Parathyroid adenoma (tissue), 2 donors: ENCODE measurements at regions not wholly inside any gene's neighbourhood (a gene's known extent, or its start where the extent isn't known, plus 50 kb on each side); places are given as distances from the start of the nearest gene placed in this dataset.
"Not testable (repeated sequence)": the region's sequence is repeated elsewhere in the genome, so short reads cannot be mapped to it uniquely, and the experiment has no call there.

Experiments used
- H2AFZ ChIP-seq: fragments of 300-600 bp; sonication (generic); one replicate; pipeline ENCODE4 v1.7.0; 2017; ENCODE audit warnings: antibody characterized with exemption, mild to moderate bottlenecking
- H3K27ac ChIP-seq: fragments of 300-600 bp; sonication (generic); one replicate; pipeline ENCODE4 v1.7.0; 2017
- H3K27me3 ChIP-seq: fragments of 300-600 bp; sonication (generic); one replicate; pipeline ENCODE4 v1.7.0; 2017; ENCODE audit warnings: low read length; ENCODE audit not compliant: control insufficient read depth, insufficient read depth
- H3K36me3 ChIP-seq: fragments of 300-600 bp; sonication (generic); one replicate; pipeline ENCODE4 v1.7.0; 2017; ENCODE audit warnings: low read length; ENCODE audit not compliant: control insufficient read depth, insufficient read depth
- H3K4me1 ChIP-seq: fragments of 300-600 bp; sonication (generic); one replicate; pipeline ENCODE4 v1.7.0; 2017; ENCODE audit warnings: control low read depth
- H3K4me2 ChIP-seq: fragments of 300-600 bp; sonication (generic); one replicate; pipeline ENCODE4 v1.7.0; 2017; ENCODE audit warnings: low read length
- H3K4me3 ChIP-seq: fragments of 300-600 bp; sonication (generic); one replicate; pipeline ENCODE4 v1.7.0; 2017; ENCODE audit warnings: low read depth, low read length
- H3K79me2 ChIP-seq: fragments of 300-600 bp; sonication (generic); one replicate; pipeline ENCODE4 v1.7.0; 2017; ENCODE audit warnings: control low read depth
- H3K9ac ChIP-seq: fragments of 300-600 bp; sonication (generic); one replicate; pipeline ENCODE4 v1.7.0; 2017; ENCODE audit warnings: mild to moderate bottlenecking
- H3K9me3 ChIP-seq: fragments of 300-600 bp; sonication (generic); one replicate; pipeline ENCODE4 v1.7.0; 2017; ENCODE audit warnings: low read length; ENCODE audit not compliant: control insufficient read depth
- CTCF ChIP-seq: fragments of 300-600 bp; sonication (generic); IDR thresholded peaks from one replicate; pipeline ENCODE4 v1.7.0; 2017; ENCODE audit warnings: antibody characterized with exemption, mild to moderate bottlenecking
- donor health status: primary hyperparathyroidism.

- H3K4me3 ChIP-seq = no peak overlapping the region
- no peaks in the 10 kb centered on the region for H3K27me3 ChIP-seq
- no peak overlapping the region for H3K4me2 ChIP-seq
- H3K79me2 ChIP-seq = no peaks in the 10 kb centered on the region
- H2AFZ ChIP-seq = no peak overlapping the region
- H3K9me3 ChIP-seq = no peaks in the 10 kb centered on the region
- TF ChIP-seq CTCF = no peak
- H3K9ac ChIP-seq = no peak overlapping the region
- H3K4me1 ChIP-seq = no peaks in the 10 kb centered on the region
- no peaks in the 10 kb centered on the region for H3K36me3 ChIP-seq
- no peak overlapping the region for H3K27ac ChIP-seq
Observed at GRCh38 chr2:176794392-176794791, 418.2 kb upstream of the HNRNPA3 start.

- TF ChIP-seq CTCF = no peak
- Histone ChIP-seq H3K27me3 (no peaks in the 10 kb centered on the region), H3K4me2 (no peak overlapping the region), H3K9me3 (no peaks in the 10 kb centered on the region), H3K79me2 (no peaks in the 10 kb centered on the region), H3K4me1 (no peaks in the 10 kb centered on the region), H3K9ac (no peak overlapping the region), H3K27ac (no peak overlapping the region), H3K4me3 (no peak overlapping the region), H3K36me3 (no peaks in the 10 kb centered on the region), H2AFZ (no peak overlapping the region)
Observed at GRCh38 chr2:176795823-176796222, 416.8 kb upstream of the HNRNPA3 start.

GRCh38 chr2:176796677-176797076, 415.9 kb upstream of the HNRNPA3 start:
- H3K9ac ChIP-seq, H3K27me3 ChIP-seq, H3K9me3 ChIP-seq, H3K4me2 ChIP-seq, H2AFZ ChIP-seq, H3K79me2 ChIP-seq, H3K27ac ChIP-seq, H3K36me3 ChIP-seq, H3K4me3 ChIP-seq, H3K4me1 ChIP-seq: not testable (repeated sequence)

- Histone ChIP-seq H3K27me3 (no peaks in the 10 kb centered on the region), H3K9me3 (no peaks in the 10 kb centered on the region), H3K9ac (no peak overlapping the region), H3K27ac (no peak overlapping the region), H2AFZ (no peak overlapping the region), H3K4me1 (no peaks in the 10 kb centered on the region), H3K4me3 (no peak overlapping the region), H3K79me2 (no peaks in the 10 kb centered on the region), H3K36me3 (no peaks in the 10 kb centered on the region), H3K4me2 (no peak overlapping the region)
- TF ChIP-seq CTCF = no peak
Observed at GRCh38 chr2:176804392-176804791, 408.2 kb upstream of the HNRNPA3 start.

- Histone ChIP-seq H2AFZ (no peak overlapping the region), H3K27me3 (no peaks in the 10 kb centered on the region), H3K36me3 (no peaks in the 10 kb centered on the region), H3K9me3 (no peaks in the 10 kb centered on the region), H3K4me1 (no peaks in the 10 kb centered on the region), H3K4me3 (no peak overlapping the region), H3K4me2 (no peak overlapping the region), H3K9ac (no peak overlapping the region), H3K27ac (no peak overlapping the region), H3K79me2 (no peaks in the 10 kb centered on the region)
- TF ChIP-seq CTCF = no peak
Observed at GRCh38 chr2:176805345-176805744, 407.2 kb upstream of the HNRNPA3 start.
